ENCODE measurements at regions not wholly inside any gene's neighbourhood (a gene's known extent, or its start where the extent isn't known, plus 50 kb on each side); places are given as distances from the start of the nearest gene placed in this dataset.
A peak's percentile ranks its signal among the peaks of the same experiment; 100 is the strongest.

DNA sequence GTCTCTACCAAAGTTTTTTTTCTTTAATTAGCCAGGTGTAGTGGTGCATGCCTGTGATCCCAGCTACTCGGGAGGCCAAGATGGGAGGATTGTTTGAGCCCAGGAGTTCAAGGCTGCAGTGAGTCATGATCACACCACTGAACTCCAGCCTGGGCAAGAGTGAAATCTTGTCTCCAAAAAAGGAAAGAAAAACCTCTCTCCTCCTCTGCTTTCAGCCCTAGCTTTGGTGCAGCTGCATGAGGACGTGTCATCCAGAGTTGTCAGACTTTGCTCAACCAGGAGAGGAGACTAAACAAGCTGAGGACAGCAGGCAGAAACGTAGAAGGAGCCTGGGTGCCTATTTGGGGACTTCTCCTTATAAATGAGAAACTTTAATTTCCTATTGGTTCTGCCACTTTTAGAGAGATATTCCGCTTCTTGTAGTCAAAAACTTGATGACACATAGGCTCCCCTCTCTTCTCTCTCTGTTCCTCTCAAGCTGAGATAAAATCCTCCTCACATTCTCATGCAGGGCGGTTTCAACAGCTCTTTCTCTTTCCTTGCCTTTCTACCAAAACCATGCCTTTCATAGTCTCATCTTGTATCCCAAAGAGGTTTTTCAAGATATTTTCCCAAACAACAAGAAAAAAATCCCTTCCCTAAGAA, 205.4 kb downstream of the ARHGAP12 start:
- no peak for DNase-seq
- intact Hi-C loops (cut with DNase I), result no loop called here

DNA sequence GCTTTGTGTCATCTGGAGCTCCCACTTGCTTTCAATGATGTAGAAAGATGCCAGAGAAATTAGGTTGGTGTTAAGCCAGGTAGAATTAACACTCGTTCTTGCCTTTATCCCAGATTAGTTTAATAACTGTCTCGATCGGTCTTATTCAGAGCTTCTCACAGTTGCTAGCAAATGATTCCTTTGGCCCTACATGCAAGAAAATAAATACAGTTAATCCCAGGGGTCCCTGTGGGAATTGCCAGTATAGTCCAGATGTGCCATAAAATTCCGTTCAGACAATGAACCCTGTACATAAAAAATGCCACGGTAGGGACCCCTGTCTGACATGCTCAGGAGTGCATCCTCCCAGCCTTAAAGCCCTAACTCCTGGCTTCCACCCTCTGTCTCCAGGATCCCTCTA, 207.5 kb downstream of the ARHGAP12 start:
- intact Hi-C loops (cut with DNase I), result no loop called here
- DNase-seq, result no peak

DNA sequence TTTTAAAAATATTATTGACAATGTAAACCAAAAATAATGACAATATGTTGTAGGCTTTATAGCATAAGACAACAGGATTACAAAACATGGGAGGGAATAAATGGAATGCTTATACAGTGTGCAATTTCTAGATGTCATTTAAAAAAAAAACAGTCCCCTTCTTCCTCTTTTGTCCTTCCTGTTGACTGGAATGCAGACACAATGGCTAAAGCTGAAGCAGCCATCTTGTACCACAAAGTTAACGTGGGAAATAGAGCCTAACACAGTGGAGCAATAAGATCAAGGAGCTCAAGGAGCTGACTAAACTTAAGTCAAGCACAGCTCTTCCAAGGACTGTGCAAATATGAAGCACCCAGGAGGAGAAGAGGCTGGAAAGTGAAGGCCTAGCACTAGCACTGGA, 208.1 kb downstream of the ARHGAP12 start:
- intact Hi-C loops (cut with DNase I), result no loop called here

DNA sequence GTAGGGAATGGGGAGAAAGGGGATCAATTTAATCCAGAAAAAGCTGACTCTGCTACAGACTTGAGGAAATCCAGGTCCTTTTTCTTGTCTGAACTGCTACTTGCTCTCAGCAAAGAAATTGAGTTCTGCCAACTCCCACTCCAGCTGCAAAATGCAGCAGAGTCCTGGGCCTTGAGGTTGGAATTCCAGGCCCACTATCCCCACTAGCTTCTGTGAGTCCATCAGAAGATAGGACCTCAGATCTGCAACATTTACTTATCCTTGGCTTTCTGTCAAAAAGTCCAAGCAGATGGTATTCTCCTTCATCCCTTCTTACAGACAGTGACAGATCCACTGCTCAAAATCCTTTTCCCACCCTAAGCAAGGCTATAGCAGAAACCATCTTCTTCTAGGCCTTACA, 219.2 kb downstream of the ARHGAP12 start:
- intact Hi-C loops (cut with DNase I), result loop anchor here (10.0 kb wide), 1 partner anchor 45 kb away; no protein-coding TSS in a partner anchor
- DNase-seq, result no peak

More for the DNA sequence above, 208.1 kb downstream of the ARHGAP12 start:
- DNase-seq, result no peak

DNA sequence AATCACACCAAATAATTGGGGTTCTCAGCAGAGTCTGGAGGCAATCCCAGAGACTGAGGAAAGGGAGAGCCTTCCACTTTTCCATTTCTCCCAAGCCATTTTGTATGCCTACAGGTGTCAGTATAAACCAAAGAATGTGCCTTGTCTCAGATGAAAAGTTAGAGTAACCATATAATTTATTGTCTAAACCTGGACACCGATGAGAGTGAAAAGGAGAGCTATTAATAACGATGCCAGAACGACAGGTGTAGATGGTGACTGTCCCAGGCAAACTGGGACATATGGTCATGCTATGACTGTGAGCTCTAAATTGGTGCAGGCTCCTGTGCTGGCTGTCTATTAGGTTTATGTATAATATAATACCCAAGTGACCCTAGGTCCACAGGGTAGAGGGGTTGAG, 219.6 kb downstream of the ARHGAP12 start:
- intact Hi-C loops (cut with DNase I), result loop anchor here (10.0 kb wide), 1 partner anchor 46 kb away; no protein-coding TSS in a partner anchor
- no peak for DNase-seq

DNA sequence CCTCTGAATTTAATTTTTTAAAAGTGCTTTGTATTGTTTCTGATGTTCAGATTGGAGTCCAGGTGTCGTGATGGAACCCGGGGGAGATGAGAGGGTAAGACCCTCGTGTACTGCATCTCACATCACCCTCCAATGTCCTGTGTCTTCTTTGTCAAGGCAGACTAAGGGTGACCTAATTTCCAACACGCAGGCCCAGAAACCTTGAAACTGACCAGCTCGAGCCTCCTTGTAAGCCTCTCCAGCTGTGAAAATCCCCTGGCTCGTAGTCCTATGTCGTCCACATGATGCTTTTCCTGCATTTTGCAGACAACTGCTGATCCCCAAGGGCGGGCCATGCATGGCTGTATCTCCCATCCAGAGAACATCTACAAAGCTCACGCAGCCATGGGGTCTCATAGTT, 220.2 kb downstream of the ARHGAP12 start:
- intact Hi-C loops (cut with DNase I), result loop anchor here (10.0 kb wide), 1 partner anchor 46 kb away; no protein-coding TSS in a partner anchor
- DNase-seq, result no peak

DNA sequence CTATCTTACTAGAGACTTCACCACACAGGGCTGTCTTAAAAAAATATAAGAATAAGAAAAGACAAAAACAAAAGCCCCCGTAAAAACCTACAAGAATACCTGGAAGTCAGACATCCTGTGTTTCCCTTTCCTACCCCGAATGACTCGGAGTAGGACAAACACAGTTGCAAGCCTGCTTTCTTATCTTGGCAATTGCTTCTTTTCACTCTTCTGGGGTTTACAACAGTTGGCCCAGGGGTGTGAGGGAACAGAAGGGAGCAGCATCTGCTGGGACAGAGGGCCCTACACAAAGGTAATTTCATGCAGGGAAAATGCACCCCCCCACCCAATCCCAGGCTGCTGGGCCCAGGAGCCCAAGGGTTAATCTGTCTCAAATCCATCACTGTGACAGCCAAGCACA, 220.6 kb downstream of the ARHGAP12 start:
- DNase-seq, result no peak
- intact Hi-C loops (cut with DNase I), result loop anchor here (10.0 kb wide), 1 partner anchor 47 kb away; no protein-coding TSS in a partner anchor

DNA sequence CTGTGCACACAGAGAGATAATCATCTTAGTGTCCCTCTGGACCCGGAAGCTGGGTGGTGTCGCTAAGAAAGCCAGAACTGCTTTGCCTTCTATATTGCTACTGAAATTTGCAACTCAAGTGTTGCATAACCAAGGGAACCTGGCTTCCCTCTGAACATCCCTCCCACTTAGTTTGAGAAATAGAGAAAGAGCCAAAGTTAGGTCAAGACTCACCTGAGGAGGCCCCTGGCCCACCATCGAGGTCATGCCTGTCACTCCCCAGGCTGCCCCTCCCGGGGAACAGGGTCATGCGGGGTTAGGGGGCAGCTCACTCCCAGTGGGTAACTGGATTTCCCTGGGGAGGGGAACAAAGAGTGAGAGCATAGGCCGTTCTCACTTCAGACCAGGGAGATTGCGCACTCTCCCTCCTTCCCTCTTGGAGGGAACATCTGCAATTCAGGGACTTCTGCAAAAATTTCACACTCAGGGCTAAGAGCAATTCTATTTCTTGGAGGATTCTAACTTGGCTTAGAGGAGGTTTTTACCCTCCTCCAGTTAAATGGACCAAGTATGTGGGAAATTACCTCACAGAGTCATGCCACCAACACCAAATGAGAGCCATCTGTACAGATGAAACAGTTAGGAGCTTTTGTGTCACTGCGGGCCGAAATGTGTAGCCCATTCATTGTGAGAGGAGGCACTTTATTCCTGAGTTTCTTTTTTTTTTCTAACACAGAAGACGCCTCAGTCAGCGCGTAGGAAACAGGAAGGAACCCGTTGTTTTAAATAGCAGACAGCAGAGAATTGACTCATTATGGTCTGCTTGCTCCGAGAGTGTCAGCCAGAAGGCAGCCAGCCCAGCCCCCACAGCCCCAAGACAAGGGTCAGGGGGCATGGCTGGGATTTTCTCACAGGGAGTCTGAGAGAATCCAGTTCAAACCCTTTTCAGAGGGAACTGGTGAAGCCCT, 221.3 kb downstream of the ARHGAP12 start:
- intact Hi-C loops (cut with DNase I), result loop anchor here (10.0 kb wide), 1 partner anchor 47 kb away; no protein-coding TSS in a partner anchor
- peak in 41 of 42 donors; percentile 14 to 82 (median 62) for DNase-seq

DNA sequence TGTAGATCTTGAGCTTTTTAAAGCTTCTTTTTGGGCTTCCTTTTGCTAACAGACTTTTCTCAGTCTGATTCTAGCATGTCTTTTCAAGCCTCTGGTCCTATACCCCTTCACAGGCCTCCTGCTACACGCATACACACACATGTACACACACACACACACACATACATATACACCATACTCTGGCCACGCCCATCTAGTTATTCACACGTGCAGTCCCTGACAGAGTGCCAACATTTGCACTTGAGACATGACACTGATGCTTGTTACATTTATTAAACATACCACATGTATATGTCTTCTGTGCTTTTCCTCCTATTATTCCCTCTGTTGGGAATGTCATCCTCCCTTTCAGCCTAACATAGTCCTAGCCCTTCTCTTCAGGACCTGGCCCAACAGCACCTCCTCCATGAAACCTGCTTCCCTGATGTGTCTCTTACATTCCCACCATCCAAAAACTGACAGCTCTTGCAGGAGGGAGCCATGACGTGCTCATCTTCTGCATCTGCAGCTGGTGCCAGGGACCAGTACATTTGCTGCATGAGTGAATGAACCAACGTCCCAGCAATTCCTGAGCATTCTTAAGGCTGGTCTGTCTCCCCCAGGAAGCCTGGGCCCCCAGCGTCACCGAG, 222.1 kb downstream of the ARHGAP12 start:
- peak in 1 of 42 donors; percentile 25 for DNase-seq
- intact Hi-C loops (cut with DNase I), result loop anchor here (10.0 kb wide), 1 partner anchor 48 kb away; no protein-coding TSS in a partner anchor

DNA sequence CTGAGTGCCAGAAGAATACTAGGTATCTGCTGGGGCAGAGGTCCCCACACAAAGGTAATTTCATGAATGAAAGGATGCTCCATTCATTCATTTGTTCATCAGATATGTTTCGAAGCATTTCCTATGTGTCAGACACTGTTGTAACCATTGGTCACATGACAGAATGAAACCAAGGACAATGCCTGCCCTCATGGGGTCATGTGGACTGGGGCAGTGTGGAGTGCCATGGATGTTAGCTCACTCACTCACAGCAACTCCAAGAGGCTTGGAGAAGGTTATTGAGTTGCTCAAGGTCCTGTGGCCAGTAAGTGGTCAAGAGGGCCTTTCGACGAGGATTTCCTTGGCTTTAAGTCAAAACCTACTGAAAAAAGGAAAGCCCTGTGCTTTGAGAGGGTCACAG, 223.5 kb downstream of the ARHGAP12 start:
- no peak for DNase-seq
- intact Hi-C loops (cut with DNase I), result loop anchor here (10.0 kb wide), 1 partner anchor 50 kb away; no protein-coding TSS in a partner anchor

DNA sequence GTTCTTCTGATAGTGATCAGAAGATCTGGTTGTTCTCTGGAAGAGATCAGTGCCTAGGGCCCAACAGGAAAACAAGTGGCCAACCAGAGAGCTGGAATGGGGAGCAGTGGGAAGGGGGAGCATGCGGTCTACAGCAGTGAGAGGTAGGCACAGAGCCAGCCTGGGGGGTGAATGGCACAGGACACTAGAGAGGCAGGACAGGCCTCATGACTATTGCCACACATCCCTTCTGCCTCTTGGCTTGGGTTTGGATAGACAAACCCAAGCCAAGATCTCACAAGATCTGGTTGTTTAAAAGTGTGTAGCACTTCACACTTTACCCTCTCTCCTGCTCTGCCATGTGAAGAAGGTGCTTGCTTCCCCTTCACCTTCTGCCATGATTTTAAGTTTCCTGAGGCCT, 224.4 kb downstream of the ARHGAP12 start:
- DNase-seq, result peak in 4 of 42 donors; percentile 20 to 45 (median 44)
- intact Hi-C loops (cut with DNase I), result loop anchor here (10.0 kb wide), 1 partner anchor 51 kb away; no protein-coding TSS in a partner anchor

DNA sequence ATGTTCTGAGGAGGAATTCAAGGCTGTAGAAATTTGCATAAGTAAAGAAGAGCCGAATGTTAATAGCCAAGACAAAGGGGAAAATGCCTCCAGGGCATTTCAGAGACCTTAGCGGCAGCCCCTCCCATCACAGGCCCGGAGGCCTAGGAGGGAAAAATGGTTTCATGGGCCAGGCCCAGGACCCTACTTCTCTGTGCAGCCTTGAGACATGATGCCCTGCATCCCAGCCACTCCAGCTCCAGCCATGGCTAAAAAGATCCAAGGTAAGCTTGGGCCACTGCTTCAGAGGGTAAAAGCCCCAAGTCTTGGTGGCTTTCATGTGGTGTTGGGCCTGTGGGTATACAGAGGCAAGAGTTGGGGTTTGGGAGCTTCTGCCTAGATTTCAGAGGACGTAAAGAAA, 225.7 kb downstream of the ARHGAP12 start:
- intact Hi-C loops (cut with DNase I), result loop anchor here (10.0 kb wide), 1 partner anchor 52 kb away; no protein-coding TSS in a partner anchor
- no peak for DNase-seq

DNA sequence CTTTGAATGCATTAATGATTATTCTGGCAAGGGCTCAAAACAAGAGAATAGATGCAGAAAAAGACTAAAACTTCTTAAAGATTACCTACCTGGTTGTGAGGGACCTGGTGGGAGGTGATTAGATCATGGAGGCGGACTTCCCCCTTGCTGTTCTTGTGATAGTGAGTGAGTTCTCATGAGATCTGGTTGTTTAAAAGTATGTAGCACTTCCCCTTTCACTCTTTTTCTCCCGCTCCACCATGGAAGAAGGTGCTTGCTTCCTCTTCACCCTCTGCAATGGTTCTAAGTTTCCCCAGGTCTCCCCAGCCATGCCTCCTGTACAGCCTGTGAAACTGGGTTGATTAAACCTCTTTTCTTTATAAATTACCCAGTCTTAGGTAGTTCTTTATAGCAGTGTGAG, 226.6 kb downstream of the ARHGAP12 start:
- intact Hi-C loops (cut with DNase I), result loop anchor here (10.0 kb wide), 1 partner anchor 53 kb away; no protein-coding TSS in a partner anchor
- DNase-seq, result no peak

DNA sequence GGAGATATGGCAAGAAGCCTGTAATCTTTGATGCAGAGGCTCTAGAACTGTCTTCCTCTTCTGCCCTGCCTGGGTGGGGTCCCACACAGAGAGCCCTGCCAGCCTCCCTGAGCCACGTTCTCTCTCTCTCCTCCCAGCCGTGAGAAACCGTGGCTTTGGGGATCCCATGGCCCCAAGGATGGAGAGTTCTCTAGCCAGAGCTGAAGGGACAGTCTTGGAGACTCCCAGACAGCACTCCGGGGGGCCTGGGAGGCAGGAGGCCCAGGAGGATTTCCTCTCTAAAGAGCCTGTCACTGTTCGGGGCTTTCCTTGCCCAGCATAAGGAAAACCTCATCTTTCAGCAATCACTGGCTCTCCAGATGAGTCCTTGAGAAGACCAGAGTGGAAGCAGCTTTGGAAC, 227.1 kb downstream of the ARHGAP12 start:
- intact Hi-C loops (cut with DNase I), result loop anchor here (10.0 kb wide), 1 partner anchor 53 kb away; no protein-coding TSS in a partner anchor
- no peak for DNase-seq

DNA sequence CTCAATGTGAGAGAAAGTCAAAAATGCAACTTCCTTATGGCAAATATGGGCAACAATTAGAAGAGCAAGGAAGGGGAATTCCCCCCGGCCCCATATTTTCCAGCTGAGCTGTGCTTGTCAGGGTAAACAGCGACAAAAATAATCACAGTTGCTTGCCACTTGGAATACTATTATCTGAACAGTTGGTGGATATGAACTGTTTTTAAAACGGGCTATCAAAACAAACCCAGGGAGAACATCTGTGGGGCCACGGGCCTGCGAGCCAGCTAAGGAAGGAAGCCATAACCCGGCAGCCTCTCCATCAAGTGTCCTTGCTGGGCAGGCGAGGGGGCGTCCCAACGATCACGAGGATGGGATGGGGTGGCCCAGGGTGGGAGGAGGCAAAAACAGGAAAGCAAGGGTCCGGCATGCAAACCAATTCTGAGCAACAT, 228.4 kb downstream of the ARHGAP12 start:
- no peak for DNase-seq
- intact Hi-C loops (cut with DNase I), result loop anchor here (10.0 kb wide), 1 partner anchor 55 kb away; no protein-coding TSS in a partner anchor

DNA sequence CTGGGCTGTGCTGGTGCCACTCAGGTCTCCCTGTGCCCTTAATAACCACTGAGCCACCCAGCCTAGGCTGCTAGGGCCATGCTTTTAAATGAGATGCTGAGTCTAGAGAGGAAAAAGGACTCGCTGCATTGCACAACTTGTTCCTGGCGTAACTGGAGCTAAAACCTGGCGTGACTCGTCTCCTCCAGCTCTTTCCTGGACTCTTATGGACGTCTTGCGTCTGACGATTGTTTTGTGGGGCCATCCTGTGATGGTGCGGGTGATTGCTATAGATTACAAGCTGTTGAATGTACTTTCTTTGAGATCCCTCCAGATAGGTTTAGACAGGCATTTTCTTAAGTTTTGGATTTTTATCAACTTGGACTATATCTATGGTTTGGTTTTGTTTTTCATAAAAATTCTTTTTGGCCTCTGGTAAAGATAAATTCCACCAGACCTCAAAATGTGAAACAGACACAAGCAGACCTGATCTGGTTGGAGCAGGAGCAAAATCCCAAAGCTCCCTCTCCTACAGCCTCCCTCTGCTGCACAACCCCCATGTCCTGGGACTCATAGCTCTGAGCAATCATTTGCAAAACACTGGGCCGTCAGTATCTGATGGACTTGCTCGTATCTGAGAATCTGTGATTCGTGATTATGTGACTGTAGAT, 230.3 kb downstream of the ARHGAP12 start:
- intact Hi-C loops (cut with DNase I), result no loop called here
- DNase-seq, result peak in 1 of 42 donors; percentile 47

DNA sequence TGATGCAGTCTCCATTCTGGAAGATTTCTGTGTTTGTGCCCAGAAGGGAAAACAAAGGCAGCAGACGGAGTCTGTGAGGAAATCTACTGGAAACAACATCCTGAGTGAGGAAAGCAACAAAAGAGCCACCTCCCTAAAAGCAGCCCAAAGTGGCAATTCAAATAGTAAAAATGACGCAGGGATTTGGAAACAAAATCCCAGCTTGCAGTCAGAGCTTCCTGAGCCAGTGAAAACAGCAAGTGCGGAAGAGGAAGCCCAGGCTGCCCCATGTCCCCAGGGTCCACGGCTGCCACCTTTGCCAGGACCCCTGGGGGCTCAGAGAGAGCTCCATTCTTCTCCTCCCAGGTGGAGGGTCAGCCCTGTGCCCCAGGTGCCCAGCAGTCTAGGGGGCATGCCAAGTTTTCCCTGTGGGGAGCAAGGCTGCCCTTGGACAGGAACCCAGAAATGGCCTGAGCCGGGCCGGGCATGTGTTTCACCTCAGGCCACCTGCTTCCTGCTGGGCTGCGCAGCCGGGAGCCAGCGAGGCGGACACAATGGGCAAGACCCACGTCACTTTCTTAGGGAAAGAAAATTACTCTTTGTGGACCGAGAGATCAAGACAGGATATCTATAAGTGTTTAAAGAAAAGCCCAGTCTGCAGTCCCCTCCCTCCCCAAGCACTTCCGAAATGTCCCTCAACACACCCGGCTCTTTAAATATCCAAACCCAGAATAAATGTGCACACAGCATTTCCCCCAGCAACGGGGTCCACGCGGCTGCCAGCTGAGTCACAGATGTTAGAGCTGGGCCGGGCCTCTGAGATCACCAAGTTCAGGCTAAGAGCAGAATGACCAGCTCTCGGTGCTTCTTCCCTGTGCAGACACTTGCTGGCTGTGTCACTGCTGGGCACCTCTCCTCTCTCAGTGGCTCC, 231.1 kb downstream of the ARHGAP12 start:
- DNase-seq, result peak; percentile 23 to 84 (median 59)
- intact Hi-C loops (cut with DNase I), result no loop called here

Data from head of caudate nucleus (tissue), 42 donors.